ENCODE measurements at regions not wholly inside any gene's neighbourhood (a gene's known extent, or its start where the extent isn't known, plus 50 kb on each side); places are given as distances from the start of the nearest gene placed in this dataset.

- TF ChIP-seq CTCF (IDR thresholded peaks at IDR 0.05; ENCODE audit: extremely low read depth in 1 of 2, insufficient read depth in 1 of 2, low read depth in 1 of 2, low read length in 2 of 2) (no peak), EZH2 (IDR thresholded peaks at IDR 0.05; ENCODE audit: borderline replicate concordance, low read depth, low read length, severe bottlenecking) (no peak)
Observed at GRCh38 chrX:45309096-45309495, 108.4 kb upstream of the DIPK2B start.
